ENCODE measurements at regions not wholly inside any gene's neighbourhood (a gene's known extent, or its start where the extent isn't known, plus 50 kb on each side); places are given as distances from the start of the nearest gene placed in this dataset.

DNA sequence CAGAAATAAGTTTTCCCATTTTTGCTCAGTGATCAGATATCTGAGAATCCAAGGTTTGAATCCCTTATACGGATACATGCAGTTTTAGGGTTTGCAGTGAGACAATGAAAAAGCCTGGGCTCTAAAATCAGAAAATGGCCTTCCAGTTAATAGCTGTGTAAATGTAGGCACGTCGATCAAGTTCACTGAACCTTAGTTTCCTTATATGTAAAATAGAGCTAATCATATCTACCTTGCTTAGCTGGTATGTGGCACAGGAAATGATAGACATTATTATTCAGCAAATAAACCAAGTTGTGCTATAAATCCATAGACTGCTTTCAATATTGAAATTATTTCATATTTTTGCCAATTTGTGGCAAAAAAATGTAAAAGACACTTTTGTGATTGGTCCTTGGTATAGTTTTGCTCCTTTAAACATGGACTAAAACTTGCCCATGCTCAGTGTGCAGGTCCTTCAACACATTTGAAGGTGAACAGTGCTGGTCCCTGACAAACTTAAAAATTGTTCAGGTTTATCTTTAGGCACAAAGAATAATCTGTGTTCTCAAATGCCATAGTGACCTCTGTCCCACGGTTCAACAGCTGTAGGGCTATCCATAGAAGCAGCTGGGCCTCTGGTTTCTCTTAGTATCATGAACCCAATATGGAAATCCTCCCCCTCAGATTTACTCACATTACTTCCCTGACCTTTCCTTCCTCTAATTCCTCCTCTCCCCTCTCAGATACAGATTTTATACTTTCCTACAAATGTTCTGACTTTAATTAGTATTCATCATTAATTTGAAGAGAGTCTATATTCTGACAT lies 51.0 kb downstream of the CCDC54 start:
- Histone ChIP-seq H3K4me1 (ENCODE audit: control insufficient read depth, insufficient read depth, low read length) (peaks cover 10% of the 10 kb centered on the region), H3K4me3 (ENCODE audit: low read length) (no peak overlapping the region), H3K36me3 (ENCODE audit: insufficient read depth, low read length) (no peaks in the 10 kb centered on the region), H3K9me3 (replicated peaks; ENCODE audit: low read length) (no peaks in the 10 kb centered on the region), H3K27me3 (ENCODE audit: control insufficient read depth, insufficient read depth, low read length) (no peaks in the 10 kb centered on the region), H3K4me2 (ENCODE audit: low read length) (no peak overlapping the region), H3K9ac (ENCODE audit: low read depth, low read length) (no peak overlapping the region)

DNA sequence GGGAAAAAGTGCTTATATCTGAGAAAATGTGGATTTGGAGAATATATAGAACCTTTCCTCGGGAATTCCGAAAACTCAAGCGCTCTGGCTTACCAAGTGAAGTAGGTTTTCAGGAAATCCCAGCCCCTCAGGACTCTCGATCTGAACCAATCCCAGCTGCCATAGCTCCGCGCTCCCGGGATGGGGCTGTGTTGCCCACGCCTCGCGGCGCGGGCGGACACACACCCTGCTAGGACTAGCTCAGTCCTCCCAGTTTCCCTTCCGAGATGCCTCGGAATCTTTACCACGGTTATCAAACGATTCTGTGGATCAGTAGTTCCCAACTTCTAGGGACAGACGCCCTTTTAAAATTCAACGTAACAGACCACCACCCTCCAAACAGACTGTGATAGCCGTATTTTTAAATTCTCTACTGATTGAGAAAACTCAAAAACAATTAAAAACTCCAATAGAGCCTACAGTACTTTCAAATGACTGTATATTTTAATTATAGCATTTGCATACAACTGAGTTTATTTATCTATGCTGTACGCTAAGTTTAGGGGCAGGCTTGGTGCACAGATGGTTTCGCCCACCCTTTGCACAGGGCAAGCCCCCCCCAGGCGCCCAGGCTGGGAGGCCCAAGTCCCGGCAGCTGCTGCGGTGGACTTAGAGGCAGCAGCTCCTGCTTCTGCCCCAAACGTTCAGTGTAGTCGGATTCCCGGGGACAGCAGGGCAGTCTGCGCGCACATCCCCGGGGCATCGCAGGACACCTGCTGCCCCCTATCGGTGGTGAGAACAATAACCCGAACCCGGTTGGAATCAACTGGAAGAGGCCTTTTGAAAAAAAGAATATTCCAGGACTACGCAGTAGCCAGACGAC lies 52.3 kb downstream of the CCDC54 start:
- Histone ChIP-seq H3K9me3 (replicated peaks; ENCODE audit: low read length) (no peaks in the 10 kb centered on the region), H3K9ac (ENCODE audit: low read depth, low read length) (peak overlapping the region; percentile 70), H3K4me2 (ENCODE audit: low read length) (peak overlapping the region; percentile 98), H3K27me3 (ENCODE audit: control insufficient read depth, insufficient read depth, low read length) (no peaks in the 10 kb centered on the region), H3K36me3 (ENCODE audit: insufficient read depth, low read length) (no peaks in the 10 kb centered on the region), H3K4me1 (ENCODE audit: control insufficient read depth, insufficient read depth, low read length) (peaks cover 10% of the 10 kb centered on the region), H3K4me3 (ENCODE audit: low read length) (peak overlapping the region; percentile 97)

GRCh38 chr3:107430214-107430995 lies 53.2 kb downstream of the CCDC54 start:
- H3K4me3 ChIP-seq (ENCODE audit: low read length) = peak overlapping the region; percentile 97
- peaks cover 10% of the 10 kb centered on the region for H3K4me1 ChIP-seq (ENCODE audit: control insufficient read depth, insufficient read depth, low read length)
- H3K9ac ChIP-seq (ENCODE audit: low read depth, low read length) = peak overlapping the region; percentile 92
- H3K27me3 ChIP-seq (ENCODE audit: control insufficient read depth, insufficient read depth, low read length) = no peaks in the 10 kb centered on the region
- peak overlapping the region; percentile 98 for H3K4me2 ChIP-seq (ENCODE audit: low read length)
- no peaks in the 10 kb centered on the region for H3K36me3 ChIP-seq (ENCODE audit: insufficient read depth, low read length)
- no peaks in the 10 kb centered on the region for H3K9me3 ChIP-seq (replicated peaks; ENCODE audit: low read length)

GRCh38 chr3:107430996-107431245 lies 53.7 kb downstream of the CCDC54 start:
- Histone ChIP-seq H3K4me3 (ENCODE audit: low read length) (peak overlapping the region; percentile 97), H3K4me1 (ENCODE audit: control insufficient read depth, insufficient read depth, low read length) (peaks cover 10% of the 10 kb centered on the region), H3K4me2 (ENCODE audit: low read length) (peak overlapping the region; percentile 98), H3K9ac (ENCODE audit: low read depth, low read length) (peak overlapping the region; percentile 92), H3K36me3 (ENCODE audit: insufficient read depth, low read length) (no peaks in the 10 kb centered on the region), H3K27me3 (ENCODE audit: control insufficient read depth, insufficient read depth, low read length) (no peaks in the 10 kb centered on the region), H3K9me3 (replicated peaks; ENCODE audit: low read length) (no peaks in the 10 kb centered on the region)

- no peaks in the 10 kb centered on the region for H3K36me3 ChIP-seq (ENCODE audit: insufficient read depth, low read length)
- peak overlapping the region; percentile 92 for H3K9ac ChIP-seq (ENCODE audit: low read depth, low read length)
- peak overlapping the region; percentile 97 for H3K4me3 ChIP-seq (ENCODE audit: low read length)
- no peaks in the 10 kb centered on the region for H3K9me3 ChIP-seq (replicated peaks; ENCODE audit: low read length)
- H3K27me3 ChIP-seq (ENCODE audit: control insufficient read depth, insufficient read depth, low read length) = no peaks in the 10 kb centered on the region
- H3K4me1 ChIP-seq (ENCODE audit: control insufficient read depth, insufficient read depth, low read length) = peaks cover 10% of the 10 kb centered on the region
- peak overlapping the region; percentile 98 for H3K4me2 ChIP-seq (ENCODE audit: low read length)
Observed at GRCh38 chr3:107431246-107432012, 54.2 kb downstream of the CCDC54 start.

- Histone ChIP-seq H3K9ac (ENCODE audit: low read depth, low read length) (peak overlapping the region; percentile 92), H3K9me3 (replicated peaks; ENCODE audit: low read length) (no peaks in the 10 kb centered on the region), H3K4me3 (ENCODE audit: low read length) (peak overlapping the region; percentile 97), H3K27me3 (ENCODE audit: control insufficient read depth, insufficient read depth, low read length) (no peaks in the 10 kb centered on the region), H3K4me2 (ENCODE audit: low read length) (peak overlapping the region; percentile 98), H3K36me3 (ENCODE audit: insufficient read depth, low read length) (no peaks in the 10 kb centered on the region), H3K4me1 (ENCODE audit: control insufficient read depth, insufficient read depth, low read length) (peaks cover 10% of the 10 kb centered on the region)
Observed at GRCh38 chr3:107432013-107432515, 54.8 kb downstream of the CCDC54 start.

GRCh38 chr3:107432646-107433045 lies 55.4 kb downstream of the CCDC54 start:
- no peak overlapping the region for H3K4me3 ChIP-seq (ENCODE audit: low read length)
- H3K27me3 ChIP-seq (ENCODE audit: control insufficient read depth, insufficient read depth, low read length) = no peaks in the 10 kb centered on the region
- H3K9ac ChIP-seq (ENCODE audit: low read depth, low read length) = peak overlapping the region; percentile 92
- H3K36me3 ChIP-seq (ENCODE audit: insufficient read depth, low read length) = no peaks in the 10 kb centered on the region
- H3K4me1 ChIP-seq (ENCODE audit: control insufficient read depth, insufficient read depth, low read length) = peaks cover 10% of the 10 kb centered on the region
- no peaks in the 10 kb centered on the region for H3K9me3 ChIP-seq (replicated peaks; ENCODE audit: low read length)
- H3K4me2 ChIP-seq (ENCODE audit: low read length) = peak overlapping the region; percentile 98

DNA sequence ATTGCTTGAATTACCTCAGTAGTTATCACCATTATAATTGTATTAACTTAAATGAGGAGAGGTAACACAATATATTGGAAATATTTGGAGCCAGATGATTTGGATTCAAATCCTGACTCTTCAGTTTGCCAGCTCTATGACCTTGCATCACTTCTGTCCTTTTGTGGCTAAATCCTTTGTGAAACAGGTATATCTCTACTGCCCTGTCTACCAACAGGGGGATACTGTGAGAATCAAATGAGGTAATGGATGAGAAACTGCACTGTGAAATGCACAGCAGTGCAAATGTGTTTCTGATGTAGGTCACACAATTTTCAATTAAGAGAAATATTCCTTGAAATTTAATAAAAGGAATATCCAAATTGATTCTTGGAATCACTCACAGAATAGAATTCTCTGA lies 58.8 kb downstream of the CCDC54 start:
- Histone ChIP-seq H3K9me3 (replicated peaks; ENCODE audit: low read length) (no peaks in the 10 kb centered on the region), H3K9ac (ENCODE audit: low read depth, low read length) (no peak overlapping the region), H3K4me2 (ENCODE audit: low read length) (no peak overlapping the region), H3K27me3 (ENCODE audit: control insufficient read depth, insufficient read depth, low read length) (no peaks in the 10 kb centered on the region), H3K4me1 (ENCODE audit: control insufficient read depth, insufficient read depth, low read length) (peaks cover under 1% of the 10 kb centered on the region), H3K4me3 (ENCODE audit: low read length) (no peak overlapping the region), H3K36me3 (ENCODE audit: insufficient read depth, low read length) (no peaks in the 10 kb centered on the region)

GRCh38 chr3:107438671-107439070 lies 61.4 kb downstream of the CCDC54 start:
- Histone ChIP-seq H3K4me3 (ENCODE audit: low read length) (no peak overlapping the region), H3K36me3 (ENCODE audit: insufficient read depth, low read length) (no peaks in the 10 kb centered on the region), H3K9me3 (replicated peaks; ENCODE audit: low read length) (no peaks in the 10 kb centered on the region), H3K27me3 (ENCODE audit: control insufficient read depth, insufficient read depth, low read length) (no peaks in the 10 kb centered on the region), H3K4me1 (ENCODE audit: control insufficient read depth, insufficient read depth, low read length) (no peaks in the 10 kb centered on the region), H3K4me2 (ENCODE audit: low read length) (no peak overlapping the region), H3K9ac (ENCODE audit: low read depth, low read length) (no peak overlapping the region)

- Histone ChIP-seq H3K4me3 (ENCODE audit: low read length) (no peak overlapping the region), H3K4me1 (ENCODE audit: control insufficient read depth, insufficient read depth, low read length) (no peaks in the 10 kb centered on the region), H3K4me2 (ENCODE audit: low read length) (no peak overlapping the region), H3K27me3 (ENCODE audit: control insufficient read depth, insufficient read depth, low read length) (no peaks in the 10 kb centered on the region), H3K9me3 (replicated peaks; ENCODE audit: low read length) (no peaks in the 10 kb centered on the region), H3K9ac (ENCODE audit: low read depth, low read length) (no peak overlapping the region), H3K36me3 (ENCODE audit: insufficient read depth, low read length) (no peaks in the 10 kb centered on the region)
Observed at GRCh38 chr3:107441617-107442016, 64.4 kb downstream of the CCDC54 start.

Measured in skeletal muscle satellite cell (primary cell).